Liver (tissue), 8 donors: ENCODE measurements at regions not wholly inside any gene's neighbourhood (a gene's known extent, or its start where the extent isn't known, plus 50 kb on each side); places are given as distances from the start of the nearest gene placed in this dataset.

Source experiments
- DNase-seq: peaks from one replicate; pipeline ENCODE4 v3.0.0-alpha.2; 2017; ENCODE audit warnings: low spot score
- H3K27ac ChIP-seq, 2 donors: one replicate each; pipeline ENCODE4 v1.7.0; 2013; ENCODE audit warnings: inconsistent platforms in 2 of 2, low read length in 2 of 2, control low read depth in 1 of 2, low read depth in 1 of 2, mild to moderate bottlenecking in 1 of 2
- H3K27me3 ChIP-seq, 4 donors: one replicate each; pipeline versions ENCODE4 v1.6.1 to v1.7.0; 2013; ENCODE audit warnings: low read length in 3 of 4, inconsistent platforms in 1 of 4, mild to moderate bottlenecking in 1 of 4, moderate library complexity in 1 of 4; ENCODE audit not compliant: control insufficient read depth in 4 of 4, insufficient read depth in 4 of 4
- H3K36me3 ChIP-seq, 4 donors: one replicate each; pipeline versions ENCODE4 v1.6.1 to v1.7.0; 2013; ENCODE audit warnings: low read length in 3 of 4, mild to moderate bottlenecking in 3 of 4, low read depth in 1 of 4, moderate library complexity in 1 of 4; ENCODE audit not compliant: control insufficient read depth in 4 of 4, insufficient read depth in 3 of 4
- H3K4me1 ChIP-seq, 4 donors: one replicate each; pipeline versions ENCODE4 v1.6.1 to v1.7.0; 2013; ENCODE audit warnings: low read length in 3 of 4, mild to moderate bottlenecking in 3 of 4, moderate library complexity in 1 of 4; ENCODE audit not compliant: control insufficient read depth in 4 of 4, insufficient read depth in 4 of 4
- H3K4me3 ChIP-seq, 3 donors: one replicate each; pipeline versions ENCODE4 v1.6.1 to v1.7.0; 2013; ENCODE audit warnings: low read length in 3 of 3, control low read depth in 1 of 3, low read depth in 1 of 3, mild to moderate bottlenecking in 1 of 3
- H3K9ac ChIP-seq, 2 donors: one replicate each; pipeline ENCODE4 v1.7.0; 2013; ENCODE audit warnings: low read length in 2 of 2, mild to moderate bottlenecking in 2 of 2, moderate library complexity in 2 of 2, control low read depth in 1 of 2, low read depth in 1 of 2
- H3K9me3 ChIP-seq, 4 donors: one replicate each; pipeline versions ENCODE4 v1.6.1 to v1.7.0; 2013; ENCODE audit warnings: low read length in 3 of 4; ENCODE audit not compliant: control insufficient read depth in 4 of 4
- CTCF ChIP-seq: fragments of 150-350 bp; IDR thresholded peaks from 2 replicates; pipeline ENCODE4 v1.5.1; 2017; ENCODE audit warnings: improper control_type of control experiment, low read depth, low read length; ENCODE audit not compliant: missing input control
- FOXA1 ChIP-seq: IDR thresholded peaks from 2 replicates; pipeline ENCODE4 v1.6.1; 2016; ENCODE audit warnings: antibody characterized with exemption
- FOXA2 ChIP-seq: IDR thresholded peaks from 2 replicates; pipeline ENCODE4 v1.6.1; 2016; ENCODE audit warnings: antibody characterized with exemption
- HNF4A ChIP-seq, 2 donors: conservative IDR thresholded peaks; 2 replicates each; pipeline ENCODE4 v1.6.1; 2016; ENCODE audit warnings: antibody characterized with exemption in 2 of 2, mild to moderate bottlenecking in 2 of 2
- HNF4G ChIP-seq: IDR thresholded peaks from 2 replicates; pipeline ENCODE4 v1.6.1; 2016; ENCODE audit warnings: antibody characterized with exemption
- JUND ChIP-seq, 2 donors: IDR thresholded peaks; 2 replicates each; pipeline ENCODE4 v1.6.1; 2016; ENCODE audit warnings: antibody characterized with exemption in 2 of 2
- MAX ChIP-seq: IDR thresholded peaks from 2 replicates; pipeline ENCODE4 v1.6.1; 2016; ENCODE audit warnings: antibody characterized with exemption
- NR2F2 ChIP-seq: IDR thresholded peaks from 2 replicates; pipeline ENCODE4 v1.6.1; 2016; ENCODE audit warnings: antibody characterized with exemption
- RXRA ChIP-seq, 2 donors: IDR thresholded peaks; 2 replicates each; pipeline ENCODE4 v1.6.1; 2017 to 2018; ENCODE audit warnings: antibody characterized with exemption in 2 of 2, mild to moderate bottlenecking in 1 of 2
- TAF1 ChIP-seq: conservative IDR thresholded peaks from 2 replicates; pipeline ENCODE4 v1.6.1; 2016; ENCODE audit warnings: antibody characterized with exemption, mild to moderate bottlenecking
- YY1 ChIP-seq: IDR thresholded peaks from 2 replicates; pipeline ENCODE4 v1.6.1; 2016; ENCODE audit warnings: antibody characterized with exemption, mild to moderate bottlenecking
- WGBS: extraction: QIAGEN DNeasy Blood & Tissue Kit; methylation state at CpG from one replicate; pipeline ENCODE4 v1.1.7; 2013; 5-methylcytosine and 5-hydroxymethylcytosine counted together
- TF ChIP-seq, protein P1 (sequence below): IDR thresholded peaks from 2 replicates; pipeline ENCODE4 v1.6.1; 2016; ENCODE audit warnings: antibody characterized with exemption
- TF ChIP-seq, protein P2 (sequence below): IDR thresholded peaks from 2 replicates; pipeline ENCODE4 v1.6.1; 2016; ENCODE audit warnings: antibody characterized with exemption, mild to moderate bottlenecking
- donor health status: healthy.
- donor health status: healthy.
- donor health status: healthy.
- donor health status: healthy.
- donor health status: healthy.

DNA sequence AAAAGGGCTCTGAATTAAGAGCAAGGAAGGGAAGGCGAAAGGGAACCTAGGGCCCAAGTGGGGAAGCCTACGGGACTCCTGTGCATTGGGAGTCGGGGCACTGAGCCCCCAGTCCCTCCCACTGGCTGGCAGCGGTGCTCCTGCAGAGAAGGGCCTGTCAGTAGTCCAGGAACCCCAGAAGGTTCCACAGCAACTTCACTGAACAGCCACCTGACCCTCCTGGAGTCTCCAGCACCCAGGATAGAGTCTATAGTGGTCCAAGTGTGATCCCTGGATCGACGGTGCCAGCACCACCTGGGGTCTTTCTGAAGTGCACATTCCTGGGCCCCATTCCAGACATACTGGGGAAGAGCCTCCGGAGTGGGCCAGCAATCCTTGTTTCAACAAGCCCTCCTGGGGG is 100.0 kb upstream of the B3GAT1 start (continued):
- TF ChIP-seq MAX, result no peak
- no peak for TF ChIP-seq RXRA (IDR thresholded peaks at IDR 0.05)
- TF ChIP-seq, protein P1, sequence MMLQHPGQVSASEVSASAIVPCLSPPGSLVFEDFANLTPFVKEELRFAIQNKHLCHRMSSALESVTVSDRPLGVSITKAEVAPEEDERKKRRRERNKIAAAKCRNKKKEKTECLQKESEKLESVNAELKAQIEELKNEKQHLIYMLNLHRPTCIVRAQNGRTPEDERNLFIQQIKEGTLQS, result no peak
- TF ChIP-seq JUND (IDR thresholded peaks at IDR 0.05), result no peak

- TF ChIP-seq FOXA2, result no peak
- TF ChIP-seq, protein P1, result no peak
- TF ChIP-seq JUND (IDR thresholded peaks at IDR 0.05), result no peak
- no peak for TF ChIP-seq FOXA1
- TF ChIP-seq CTCF, result no peak
- TF ChIP-seq YY1, result no peak
- TF ChIP-seq HNF4A (conservative IDR thresholded peaks at IDR 0.05), result no peak
- no peak for TF ChIP-seq MAX
- Histone ChIP-seq H3K36me3 (no peaks in the 10 kb centered on the region), H3K4me3 (no peak overlapping the region), H3K9ac (no peak overlapping the region), H3K27ac (no peak overlapping the region), H3K27me3 (no peaks in the 10 kb centered on the region), H3K4me1 (no peaks in the 10 kb centered on the region), H3K9me3 (no peaks in the 10 kb centered on the region)
- 93% methylated on average over 2 of the region's 2 CpGs for WGBS
- DNase-seq, result no peak
Observed at GRCh38 chr11:134511255-134511654, 99.2 kb upstream of the B3GAT1 start.

DNA sequence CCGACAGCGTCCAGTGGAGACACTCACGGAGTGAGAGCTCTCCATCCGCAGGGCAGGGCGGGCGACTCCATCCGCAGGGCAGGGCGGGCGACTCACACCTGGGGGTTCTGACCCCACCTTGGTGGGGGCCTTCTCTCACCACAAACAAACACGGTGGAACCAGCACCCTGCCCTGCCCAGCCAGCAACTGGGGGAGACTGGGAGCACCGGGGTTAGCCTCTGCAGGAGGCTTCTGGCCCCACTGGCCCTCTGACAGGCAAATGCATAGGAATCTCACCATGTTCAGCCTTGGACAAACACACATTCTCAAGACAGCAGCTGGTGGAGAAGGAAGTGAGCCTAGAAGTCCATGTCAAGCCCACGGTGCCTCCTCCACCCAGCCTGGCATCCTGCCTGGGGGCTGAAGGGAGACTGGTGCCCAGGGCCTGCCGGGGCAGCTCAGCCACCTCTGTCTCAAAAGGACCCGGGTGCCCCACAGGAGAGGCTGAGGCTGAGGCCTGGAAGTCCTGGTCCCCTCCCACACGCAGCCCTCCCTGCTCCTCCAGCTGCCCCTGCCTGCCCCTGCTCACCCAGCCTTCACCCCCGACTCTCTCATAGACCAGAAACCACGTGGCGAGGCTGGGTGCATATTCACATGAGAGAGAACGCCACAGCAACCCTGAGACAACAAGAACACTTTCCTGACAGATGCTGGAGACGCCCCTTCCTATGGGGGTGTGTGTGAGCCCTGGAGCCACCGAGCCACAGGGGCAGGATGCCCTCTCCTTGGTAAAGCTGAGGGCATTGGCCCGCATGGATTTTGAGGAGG is 98.4 kb upstream of the B3GAT1 start:
- Histone ChIP-seq H3K27ac (no peak overlapping the region), H3K27me3 (no peaks in the 10 kb centered on the region)

GRCh38 chr11:134509381-134510232 is 97.6 kb upstream of the B3GAT1 start:
- H3K27ac ChIP-seq, result no peak overlapping the region
- no peaks in the 10 kb centered on the region for H3K9me3 ChIP-seq
- WGBS, result 91% methylated on average over 20 of the region's 20 CpGs
- H3K27me3 ChIP-seq, result no peaks in the 10 kb centered on the region
- DNase-seq, result no peak
- H3K9ac ChIP-seq, result no peak overlapping the region
- H3K4me3 ChIP-seq, result no peak overlapping the region
- no peaks in the 10 kb centered on the region for H3K36me3 ChIP-seq
- no peaks in the 10 kb centered on the region for H3K4me1 ChIP-seq
- no peak for TF ChIP-seq TAF1
- TF ChIP-seq, protein P2, sequence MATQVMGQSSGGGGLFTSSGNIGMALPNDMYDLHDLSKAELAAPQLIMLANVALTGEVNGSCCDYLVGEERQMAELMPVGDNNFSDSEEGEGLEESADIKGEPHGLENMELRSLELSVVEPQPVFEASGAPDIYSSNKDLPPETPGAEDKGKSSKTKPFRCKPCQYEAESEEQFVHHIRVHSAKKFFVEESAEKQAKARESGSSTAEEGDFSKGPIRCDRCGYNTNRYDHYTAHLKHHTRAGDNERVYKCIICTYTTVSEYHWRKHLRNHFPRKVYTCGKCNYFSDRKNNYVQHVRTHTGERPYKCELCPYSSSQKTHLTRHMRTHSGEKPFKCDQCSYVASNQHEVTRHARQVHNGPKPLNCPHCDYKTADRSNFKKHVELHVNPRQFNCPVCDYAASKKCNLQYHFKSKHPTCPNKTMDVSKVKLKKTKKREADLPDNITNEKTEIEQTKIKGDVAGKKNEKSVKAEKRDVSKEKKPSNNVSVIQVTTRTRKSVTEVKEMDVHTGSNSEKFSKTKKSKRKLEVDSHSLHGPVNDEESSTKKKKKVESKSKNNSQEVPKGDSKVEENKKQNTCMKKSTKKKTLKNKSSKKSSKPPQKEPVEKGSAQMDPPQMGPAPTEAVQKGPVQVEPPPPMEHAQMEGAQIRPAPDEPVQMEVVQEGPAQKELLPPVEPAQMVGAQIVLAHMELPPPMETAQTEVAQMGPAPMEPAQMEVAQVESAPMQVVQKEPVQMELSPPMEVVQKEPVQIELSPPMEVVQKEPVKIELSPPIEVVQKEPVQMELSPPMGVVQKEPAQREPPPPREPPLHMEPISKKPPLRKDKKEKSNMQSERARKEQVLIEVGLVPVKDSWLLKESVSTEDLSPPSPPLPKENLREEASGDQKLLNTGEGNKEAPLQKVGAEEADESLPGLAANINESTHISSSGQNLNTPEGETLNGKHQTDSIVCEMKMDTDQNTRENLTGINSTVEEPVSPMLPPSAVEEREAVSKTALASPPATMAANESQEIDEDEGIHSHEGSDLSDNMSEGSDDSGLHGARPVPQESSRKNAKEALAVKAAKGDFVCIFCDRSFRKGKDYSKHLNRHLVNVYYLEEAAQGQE, result no peak
- TF ChIP-seq FOXA1, result no peak
- no peak for TF ChIP-seq NR2F2
- no peak for TF ChIP-seq HNF4A (conservative IDR thresholded peaks at IDR 0.05)
- no peak for TF ChIP-seq CTCF
- TF ChIP-seq RXRA (IDR thresholded peaks at IDR 0.05), result no peak
- TF ChIP-seq FOXA2, result no peak

More for the DNA sequence above, 98.4 kb upstream of the B3GAT1 start:
- DNase-seq, result no peak
- 88% methylated on average over 22 of the region's 22 CpGs for whole genome bisulfite sequencing
- Histone ChIP-seq H3K9ac (no peak overlapping the region), H3K9me3 (no peaks in the 10 kb centered on the region), H3K4me3 (no peak overlapping the region), H3K4me1 (no peaks in the 10 kb centered on the region), H3K36me3 (no peaks in the 10 kb centered on the region)
- TF ChIP-seq RXRA (IDR thresholded peaks at IDR 0.05) (no peak), FOXA2 (no peak), HNF4G (no peak)
